SIG-M5 treated with dmso at 0.1 percent for 504 hours (cell line): ENCODE measurements at regions not wholly inside any gene's neighbourhood (a gene's known extent, or its start where the extent isn't known, plus 50 kb on each side); places are given as distances from the start of the nearest gene placed in this dataset.
"Not testable (repeated sequence)": the region's sequence is repeated elsewhere in the genome, so short reads cannot be mapped to it uniquely, and the experiment has no call there.

Experiments used
- DNase-seq: peaks from one replicate; lab custom pipeline; 2025; ENCODE audit not compliant: unreplicated experiment; lab: John Stamatoyannopoulos, UW

GRCh38 chr6:122859676-122860075 lies 70.6 kb downstream of the SMPDL3A start:
- no peak for DNase-seq

DNA sequence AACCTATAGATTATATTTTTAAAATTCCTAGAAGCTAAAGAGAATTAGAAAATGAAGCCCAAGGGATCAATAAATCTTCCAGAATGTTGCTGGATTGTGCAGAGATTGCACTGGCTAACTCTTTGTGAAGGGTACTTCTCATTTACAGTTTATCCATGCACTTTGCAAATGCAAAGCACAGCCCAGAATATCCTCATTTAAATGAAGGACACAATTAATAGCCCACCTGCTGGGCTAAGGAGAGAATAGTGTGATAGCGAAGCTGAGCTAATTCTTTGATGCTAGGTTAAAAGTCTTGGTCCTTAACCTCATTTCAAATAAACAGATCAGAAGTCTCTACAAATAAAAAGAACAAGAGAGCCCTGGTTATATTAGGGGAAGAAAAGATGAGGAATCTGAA lies 72.5 kb downstream of the SMPDL3A start:
- DNase-seq: no peak

GRCh38 chr6:122868137-122868536 lies 79.1 kb downstream of the SMPDL3A start:
- DNase-seq: no peak

GRCh38 chr6:122869437-122870024 lies 80.5 kb downstream of the SMPDL3A start:
- peak; percentile 56 for DNase-seq

- no peak for DNase-seq
Measured at GRCh38 chr6:122871079-122871478, 82.0 kb downstream of the SMPDL3A start.

DNA sequence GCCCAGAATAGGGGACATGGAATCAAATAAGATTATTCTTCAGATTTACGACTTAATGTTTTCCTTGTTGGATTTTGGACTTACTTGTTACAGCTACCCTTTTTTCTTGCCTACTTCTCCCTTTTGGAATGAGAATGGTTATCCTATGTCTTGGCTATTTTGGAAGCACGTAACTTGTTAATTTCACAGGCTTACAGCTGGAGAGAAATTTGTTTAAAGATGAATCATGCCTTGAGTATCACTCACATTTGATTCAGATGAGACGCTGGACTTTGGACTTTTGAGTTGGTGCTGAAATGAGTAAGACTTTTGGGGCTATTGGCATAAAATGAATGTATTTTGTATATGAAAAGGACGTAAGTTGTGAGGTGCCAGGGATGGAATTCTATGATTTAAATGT lies 83.3 kb downstream of the SMPDL3A start:
- DNase-seq: no peak

GRCh38 chr6:122877302-122877701 lies 88.2 kb downstream of the SMPDL3A start:
- DNase-seq: no peak

DNA sequence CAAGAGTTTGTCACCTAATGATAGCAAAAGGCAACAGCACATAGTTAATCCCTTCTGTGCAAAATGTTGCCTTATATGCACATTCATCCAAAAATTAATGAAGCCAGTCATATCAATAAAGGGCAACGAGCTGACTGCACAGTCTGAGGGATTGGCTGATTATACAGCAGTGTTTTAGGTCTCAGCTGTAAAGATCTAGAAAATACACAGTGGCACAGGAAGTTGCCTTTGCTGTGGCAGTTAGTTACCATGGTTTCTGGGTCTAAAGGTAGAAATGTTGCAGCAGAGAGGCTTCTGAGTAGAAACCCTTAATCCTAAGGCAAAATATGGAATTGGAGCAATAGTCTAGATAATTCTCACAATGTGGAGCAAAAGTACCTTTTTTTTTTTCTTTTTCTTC lies 89.7 kb downstream of the SMPDL3A start:
- no peak for DNase-seq

DNA sequence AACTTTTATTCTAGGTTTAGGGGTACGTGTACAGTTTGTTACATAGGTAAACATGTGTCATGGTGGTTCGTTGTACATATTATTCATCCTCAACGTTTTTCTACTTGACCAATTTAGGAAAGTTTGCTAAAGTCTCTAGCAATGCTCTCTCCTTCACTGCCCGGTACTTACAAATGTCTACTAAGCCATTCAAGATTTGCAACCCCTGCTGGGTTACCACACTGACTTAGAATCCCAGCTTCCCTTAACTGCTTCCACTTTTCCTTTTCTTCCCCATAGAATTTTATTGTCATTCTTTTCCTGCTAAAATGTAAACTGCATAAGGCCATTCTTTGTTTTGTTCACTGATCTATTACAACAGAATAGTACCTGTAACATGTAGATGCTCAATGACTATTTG lies 97.4 kb downstream of the SMPDL3A start:
- no peak for DNase-seq

- DNase-seq: no peak
Measured at GRCh38 chr6:122887941-122888340, 98.9 kb downstream of the SMPDL3A start.

- DNase-seq: not testable (repeated sequence)
Measured at GRCh38 chr6:122888680-122889079, 99.6 kb downstream of the SMPDL3A start.

- DNase-seq: no peak
Measured at GRCh38 chr6:122890250-122890649, 101.2 kb downstream of the SMPDL3A start.

DNA sequence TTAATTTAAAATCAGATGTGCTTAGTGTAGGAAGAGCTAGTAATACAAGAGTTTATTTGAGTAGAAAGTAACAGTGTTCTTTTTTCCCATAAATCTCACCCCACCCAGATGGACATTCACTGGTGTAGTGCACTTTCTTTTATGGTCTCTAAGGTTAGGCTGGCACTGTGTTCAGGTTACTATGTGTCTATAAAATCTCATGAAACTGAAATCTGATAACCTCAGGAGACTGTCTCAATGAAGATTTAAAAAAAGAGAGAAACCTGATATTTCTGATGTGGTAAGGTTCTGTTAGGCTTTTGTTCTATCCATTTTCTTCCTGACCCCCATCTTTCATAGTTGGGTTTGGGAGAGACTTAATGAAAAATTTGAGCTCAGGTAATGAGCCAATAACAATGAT lies 101.2 kb upstream of the CLVS2 start:
- DNase-seq: no peak

DNA sequence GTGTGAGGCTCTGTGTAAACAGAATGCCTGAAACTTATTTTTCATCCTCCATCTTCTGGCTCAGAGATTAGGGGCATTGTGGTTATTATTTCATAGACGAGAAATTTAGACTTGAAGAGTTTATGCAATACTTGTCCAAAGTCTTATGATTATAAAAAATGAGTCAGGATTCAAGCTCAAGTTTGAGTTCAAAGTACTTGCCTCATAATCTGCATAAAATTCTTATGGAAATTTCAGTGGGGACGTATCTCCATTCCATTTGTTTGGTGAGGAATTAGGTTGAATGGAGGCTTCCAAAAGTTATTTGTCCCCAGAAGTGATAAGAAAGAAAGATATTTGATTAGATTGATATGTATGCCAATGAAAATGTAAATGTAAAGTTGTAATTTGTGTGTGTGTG lies 93.7 kb upstream of the CLVS2 start:
- no peak for DNase-seq

DNA sequence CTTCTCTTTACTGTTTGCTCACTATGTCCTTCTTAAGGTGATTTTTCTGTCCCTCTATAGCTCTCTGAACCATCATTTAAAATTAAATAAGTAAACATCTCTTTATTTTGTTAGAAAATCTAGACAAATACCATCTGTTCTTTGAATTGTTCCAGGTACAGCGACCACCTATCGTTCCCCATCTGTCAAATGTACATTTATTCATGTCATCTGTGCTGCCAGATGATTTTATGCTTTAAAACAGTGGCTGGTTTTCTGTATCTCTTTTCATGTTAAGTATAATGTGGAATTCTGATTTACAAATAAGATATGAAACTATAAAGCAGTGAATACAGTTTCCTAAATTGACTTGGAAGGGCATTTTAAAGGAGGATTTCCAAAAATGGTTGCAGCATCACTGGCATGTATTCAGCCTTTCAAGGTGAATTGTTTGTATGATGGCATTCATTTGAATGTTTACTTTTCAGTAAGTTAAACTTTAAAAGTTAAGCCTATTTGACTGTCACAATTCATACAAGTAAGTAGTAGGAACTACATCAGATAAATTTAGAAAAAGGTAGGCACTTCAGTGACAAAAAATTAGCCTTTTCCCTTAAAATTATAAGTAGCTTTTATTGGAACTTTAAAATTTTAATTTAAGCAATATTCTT lies 92.6 kb upstream of the CLVS2 start:
- DNase-seq: no peak

GRCh38 chr6:122904166-122904565 lies 91.9 kb upstream of the CLVS2 start:
- DNase-seq: no peak

DNA sequence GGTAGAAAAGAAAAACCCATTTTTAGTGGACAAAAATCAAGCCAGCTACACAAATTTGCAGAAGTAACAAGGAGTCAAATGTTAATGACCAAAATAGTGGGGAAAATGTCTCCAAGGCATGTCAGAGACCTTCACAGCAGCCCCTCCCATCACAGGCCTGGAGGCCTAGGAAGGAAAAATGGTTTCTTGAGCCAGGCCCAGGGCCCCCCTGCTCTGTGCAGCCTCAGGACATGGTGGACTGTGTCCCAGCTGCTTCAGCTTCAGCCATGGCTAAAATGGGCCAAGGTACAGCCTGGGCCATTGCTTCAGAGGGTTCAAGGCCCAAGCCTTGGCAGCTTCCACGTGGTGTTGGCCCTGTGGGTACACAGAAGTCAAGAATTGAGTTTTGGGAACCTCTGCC lies 82.5 kb upstream of the CLVS2 start:
- no peak for DNase-seq

GRCh38 chr6:122918714-122919113 lies 77.3 kb upstream of the CLVS2 start:
- no peak for DNase-seq

DNA sequence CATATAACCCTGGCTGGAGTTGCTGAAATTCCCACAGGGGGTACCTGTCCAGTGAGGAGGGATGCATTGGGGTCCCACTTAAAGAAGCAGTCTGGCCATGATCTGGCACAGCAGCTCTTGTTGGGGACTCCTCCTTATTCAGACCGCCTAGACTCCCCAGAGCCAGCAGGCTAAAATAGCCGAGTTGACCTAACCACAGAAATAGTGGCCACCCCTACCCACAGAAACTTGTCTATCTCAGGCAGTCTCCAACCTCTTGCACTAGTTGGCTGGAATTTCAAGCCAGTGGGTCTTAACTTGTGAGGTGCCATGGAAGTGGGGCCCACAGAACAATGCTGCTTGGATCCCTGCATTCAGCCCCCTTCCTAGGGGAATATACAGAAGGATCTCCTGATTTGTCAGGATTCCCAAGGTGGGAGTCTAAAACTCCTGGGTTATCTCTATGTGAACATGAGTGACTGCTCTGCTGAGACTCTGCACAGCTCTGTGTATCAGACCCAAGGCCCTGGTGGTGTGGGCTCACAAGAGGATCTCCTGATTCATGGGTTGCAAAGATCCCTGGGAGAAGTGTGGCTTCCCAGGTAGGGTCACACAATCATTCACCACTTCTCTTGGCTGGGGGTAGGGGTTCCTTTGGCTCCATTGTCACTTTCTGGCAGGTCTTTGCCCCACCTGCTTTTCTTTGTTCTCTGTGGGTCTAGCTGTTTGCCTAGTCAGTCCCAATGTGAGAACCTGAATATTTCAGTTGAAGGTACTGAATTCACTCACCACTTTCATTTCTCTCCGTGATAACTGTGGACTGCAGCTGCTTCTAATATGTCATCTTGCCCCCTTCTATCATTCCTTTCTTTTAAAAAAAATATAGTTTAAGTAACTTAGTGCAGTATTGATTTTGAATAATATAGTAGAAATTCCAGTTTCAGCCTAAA lies 65.5 kb upstream of the CLVS2 start:
- DNase-seq: no peak

DNA sequence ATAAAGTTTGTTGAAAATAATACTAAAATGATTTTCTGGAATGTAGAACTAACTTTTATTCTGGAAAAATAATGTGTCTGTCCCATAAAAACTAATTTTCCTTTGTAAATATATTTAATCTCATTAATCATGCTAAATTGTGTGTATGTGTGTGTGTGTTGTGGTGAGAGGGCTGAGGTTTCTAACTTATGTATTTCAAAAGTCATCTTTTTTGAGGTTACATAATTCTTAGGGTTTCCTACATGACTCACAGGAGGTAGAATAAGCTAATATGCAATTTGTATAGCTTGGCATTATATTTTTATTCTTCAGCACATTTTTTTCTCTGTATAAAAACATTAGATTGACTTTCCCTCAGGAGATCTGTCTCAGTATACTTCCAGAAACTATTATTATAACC lies 64.1 kb upstream of the CLVS2 start:
- DNase-seq: no peak

GRCh38 chr6:122944936-122945335 lies 51.1 kb upstream of the CLVS2 start:
- DNase-seq: not testable (repeated sequence)
